WTC11 (cell line): ENCODE measurements at regions not wholly inside any gene's neighbourhood (a gene's known extent, or its start where the extent isn't known, plus 50 kb on each side); places are given as distances from the start of the nearest gene placed in this dataset.

Experiments used
- ATAC-seq: fragments of 200-7000 bp; cut with Tn5 transposase; 2 replicates; pipeline ENCODE4 v1.10.0; 2021; ENCODE audit warnings: mild to moderate bottlenecking, moderate library complexity
- CTCF ChIA-PET: fragments of 300-600 bp; sonication (Branson Sonifier 250); formaldehyde crosslinking; loops from one replicate; lab custom pipeline; 2021; ENCODE audit warnings: antibody characterized with exemption; lab: Charles Lee
- POLR2A ChIA-PET: fragments of 350-600 bp; sonication (Branson Sonifier 250); formaldehyde crosslinking; loops from one replicate; lab custom pipeline; 2021; ENCODE audit warnings: antibody characterized with exemption; lab: Charles Lee
- DNase-seq: peaks from one replicate; pipeline ENCODE4 v3.0.0; 2021; ENCODE audit warnings: low spot score
- H3K27ac Mint-ChIP-seq: 2 replicates; pipeline ENCODE4 v1.8.0; 2021; ENCODE audit warnings: mixed read lengths
- H3K27me3 Mint-ChIP-seq: 2 replicates; pipeline ENCODE4 v1.8.0; 2021; ENCODE audit warnings: low read depth, mild to moderate bottlenecking, moderate library complexity, mixed read lengths
- H3K36me3 Mint-ChIP-seq: 2 replicates; pipeline ENCODE4 v1.8.0; 2021; ENCODE audit warnings: mixed read lengths
- H3K4me1 Mint-ChIP-seq: 2 replicates; pipeline ENCODE4 v1.8.0; 2022; ENCODE audit warnings: mixed read lengths
- H3K4me3 Mint-ChIP-seq: 2 replicates; pipeline ENCODE4 v1.8.0; 2021; ENCODE audit warnings: mild to moderate bottlenecking, moderate library complexity, mixed read lengths
- H3K9me3 Mint-ChIP-seq: 2 replicates; pipeline ENCODE4 v1.8.0; 2021; ENCODE audit warnings: mixed read lengths
- CREB1 ChIP-seq: sonication (generic); formaldehyde crosslinking; IDR thresholded peaks from 2 replicates; pipeline ENCODE4 v1.8.0; 2023; ENCODE audit warnings: mild to moderate bottlenecking, missing genetic modification reagents
- CREM ChIP-seq: sonication (generic); formaldehyde crosslinking; IDR thresholded peaks from 2 replicates; pipeline ENCODE4 v1.8.1; 2022; ENCODE audit warnings: mild to moderate bottlenecking, missing genetic modification reagents, moderate library complexity
- FOXK1 ChIP-seq: sonication (generic); formaldehyde crosslinking; IDR thresholded peaks from 2 replicates; pipeline ENCODE4 v1.8.0; 2022; ENCODE audit warnings: mild to moderate bottlenecking, moderate library complexity, missing genetic modification reagents
- KAT7 ChIP-seq: sonication (generic); formaldehyde crosslinking; IDR thresholded peaks from 2 replicates; pipeline ENCODE4 v1.8.1; 2023; ENCODE audit warnings: missing genetic modification reagents, mild to moderate bottlenecking, borderline replicate concordance
- SMAD4 ChIP-seq: sonication (generic); formaldehyde crosslinking; IDR thresholded peaks from 2 replicates; pipeline ENCODE4 v1.8.0; 2022; ENCODE audit warnings: mild to moderate bottlenecking, missing genetic modification reagents
- SOX15 ChIP-seq: fragments of 250-450 bp; sonication (Bioruptor Pico); IDR thresholded peaks from 2 replicates; pipeline ENCODE4 v1.9.0; 2021; ENCODE audit warnings: mild to moderate bottlenecking
- TEAD1 ChIP-seq: sonication (generic); formaldehyde crosslinking; IDR thresholded peaks from 2 replicates; pipeline ENCODE4 v1.8.0; 2022; ENCODE audit warnings: mild to moderate bottlenecking, missing genetic modification reagents
- TEAD4 ChIP-seq: sonication (generic); formaldehyde crosslinking; IDR thresholded peaks from 2 replicates; pipeline ENCODE4 v1.8.0; 2022; ENCODE audit warnings: mild to moderate bottlenecking, missing genetic modification reagents
- TP53 ChIP-seq: sonication (generic); formaldehyde crosslinking; IDR thresholded peaks from 2 replicates; pipeline ENCODE4 v1.8.1; 2023; ENCODE audit warnings: mild to moderate bottlenecking, missing genetic modification reagents
- ZBTB21 ChIP-seq: sonication (generic); formaldehyde crosslinking; IDR thresholded peaks from 2 replicates; pipeline ENCODE4 v1.8.1; 2023; ENCODE audit warnings: mild to moderate bottlenecking, missing genetic modification reagents, borderline replicate concordance
- ZNF416 ChIP-seq: fragments of 250-450 bp; sonication (Bioruptor Pico); IDR thresholded peaks from 2 replicates; pipeline ENCODE4 v1.9.0; 2021; ENCODE audit warnings: mild to moderate bottlenecking, inconsistent platforms
- TF ChIP-seq, protein P1 (sequence below): fragments of 250-450 bp; sonication (Bioruptor Pico); IDR thresholded peaks from 2 replicates; pipeline ENCODE4 v1.9.0; 2021; ENCODE audit warnings: mild to moderate bottlenecking, borderline replicate concordance
- TF ChIP-seq, protein P2 (sequence below): sonication (generic); formaldehyde crosslinking; IDR thresholded peaks from 2 replicates; pipeline ENCODE4 v1.8.1; 2023; ENCODE audit warnings: mild to moderate bottlenecking, missing genetic modification reagents
- TF ChIP-seq, protein P3 (sequence below): sonication (generic); formaldehyde crosslinking; IDR thresholded peaks from 2 replicates; pipeline ENCODE4 v1.8.1; 2023; ENCODE audit warnings: mild to moderate bottlenecking, missing genetic modification reagents
- TF ChIP-seq, protein P4 (sequence below): sonication (generic); formaldehyde crosslinking; IDR thresholded peaks from 2 replicates; pipeline ENCODE4 v1.8.1; 2023; ENCODE audit warnings: mild to moderate bottlenecking, missing genetic modification reagents, moderate library complexity
- TF ChIP-seq, protein P5 (sequence below): fragments of 250-450 bp; sonication (Bioruptor Pico); IDR thresholded peaks from 2 replicates; pipeline ENCODE4 v1.9.0; 2021; ENCODE audit warnings: moderate library complexity, mild to moderate bottlenecking, inconsistent platforms, borderline replicate concordance

DNA sequence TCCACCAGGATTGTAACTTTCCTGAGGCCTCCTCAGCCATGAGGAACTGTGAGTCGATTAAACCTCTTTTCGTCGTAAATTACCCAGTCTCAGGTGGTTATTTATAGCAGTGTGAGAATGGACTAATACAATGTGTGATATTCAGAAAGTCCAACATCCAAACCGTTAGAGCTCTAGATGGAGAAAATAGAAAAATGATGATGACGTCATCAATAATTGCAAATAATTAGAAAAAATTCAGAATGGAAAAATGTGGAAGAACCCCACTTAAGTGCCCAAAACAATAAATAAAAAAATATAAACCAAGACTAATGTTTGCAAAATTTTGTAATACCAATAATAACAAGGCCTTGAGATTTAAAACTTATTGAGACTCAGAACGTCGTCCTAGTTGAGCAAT, 103.0 kb upstream of the PLPPR5 start:
- H3K4me1 Mint-ChIP-seq: peaks cover 9% of the 10 kb centered on the region
- no peak overlapping the region for H3K27ac Mint-ChIP-seq
- POLR2A ChIA-PET: no interaction called here
- H3K36me3 Mint-ChIP-seq: no peaks in the 10 kb centered on the region
- H3K27me3 Mint-ChIP-seq: no peaks in the 10 kb centered on the region
- H3K9me3 Mint-ChIP-seq: no peaks in the 10 kb centered on the region
- TF ChIP-seq SMAD4 (no peak), TP53 (CRISPR knock-in tag) (no peak)
- CTCF ChIA-PET: no interaction called here
- no peak for DNase-seq
- ATAC-seq: no peak
- H3K4me3 Mint-ChIP-seq: no peak overlapping the region

DNA sequence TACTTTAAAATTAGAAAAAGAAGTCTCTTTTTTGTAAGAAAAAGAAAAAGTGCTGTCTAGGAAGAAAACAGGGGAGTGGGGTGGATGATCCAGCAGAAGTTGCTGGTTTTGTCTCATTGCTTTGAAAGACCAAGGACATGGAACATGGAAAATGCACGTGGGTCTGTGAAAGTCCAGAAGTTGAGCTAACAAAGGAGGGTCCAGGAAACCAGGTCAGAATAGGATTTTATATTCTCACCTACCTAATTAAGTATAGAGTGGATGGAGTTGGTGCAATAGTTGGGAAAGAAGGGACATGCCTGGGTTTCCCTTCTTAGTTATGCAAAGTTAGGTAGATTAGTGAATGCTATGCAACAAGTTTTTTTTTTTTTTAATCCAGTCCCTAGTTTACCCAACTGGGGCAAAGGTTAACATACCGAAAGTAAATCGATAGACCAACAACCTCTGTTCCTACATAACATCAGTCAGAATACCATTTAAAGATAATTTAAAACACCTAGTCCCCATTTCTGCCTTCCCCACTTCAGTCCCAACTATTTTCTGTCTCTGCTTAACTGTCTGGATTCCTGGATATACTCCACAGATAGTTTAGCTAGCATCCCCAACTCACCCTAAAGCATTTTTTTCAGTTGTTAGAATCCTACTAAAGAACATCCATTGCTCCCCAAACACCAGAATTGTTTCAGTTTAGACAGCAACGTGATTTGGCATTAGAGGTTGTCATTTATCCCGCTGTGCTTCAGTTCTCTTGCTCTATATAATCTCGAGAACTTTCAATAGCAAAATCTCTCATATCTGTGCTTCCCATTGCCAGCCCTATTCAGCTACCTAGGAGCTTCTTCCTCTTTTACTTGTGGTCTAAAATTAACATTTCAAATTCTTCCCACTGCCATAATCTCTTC, 105.7 kb upstream of the PLPPR5 start:
- Mint-ChIP-seq H3K27me3 (no peaks in the 10 kb centered on the region), H3K9me3 (no peaks in the 10 kb centered on the region), H3K4me3 (no peak overlapping the region), H3K4me1 (peaks cover 9% of the 10 kb centered on the region), H3K27ac (peak overlapping the region; percentile 5; the same call in 1 of the 2 replicates), H3K36me3 (no peaks in the 10 kb centered on the region)
- CTCF ChIA-PET: no interaction called here
- no peak for TF ChIP-seq KAT7 (CRISPR knock-in tag)
- TF ChIP-seq, protein P1, sequence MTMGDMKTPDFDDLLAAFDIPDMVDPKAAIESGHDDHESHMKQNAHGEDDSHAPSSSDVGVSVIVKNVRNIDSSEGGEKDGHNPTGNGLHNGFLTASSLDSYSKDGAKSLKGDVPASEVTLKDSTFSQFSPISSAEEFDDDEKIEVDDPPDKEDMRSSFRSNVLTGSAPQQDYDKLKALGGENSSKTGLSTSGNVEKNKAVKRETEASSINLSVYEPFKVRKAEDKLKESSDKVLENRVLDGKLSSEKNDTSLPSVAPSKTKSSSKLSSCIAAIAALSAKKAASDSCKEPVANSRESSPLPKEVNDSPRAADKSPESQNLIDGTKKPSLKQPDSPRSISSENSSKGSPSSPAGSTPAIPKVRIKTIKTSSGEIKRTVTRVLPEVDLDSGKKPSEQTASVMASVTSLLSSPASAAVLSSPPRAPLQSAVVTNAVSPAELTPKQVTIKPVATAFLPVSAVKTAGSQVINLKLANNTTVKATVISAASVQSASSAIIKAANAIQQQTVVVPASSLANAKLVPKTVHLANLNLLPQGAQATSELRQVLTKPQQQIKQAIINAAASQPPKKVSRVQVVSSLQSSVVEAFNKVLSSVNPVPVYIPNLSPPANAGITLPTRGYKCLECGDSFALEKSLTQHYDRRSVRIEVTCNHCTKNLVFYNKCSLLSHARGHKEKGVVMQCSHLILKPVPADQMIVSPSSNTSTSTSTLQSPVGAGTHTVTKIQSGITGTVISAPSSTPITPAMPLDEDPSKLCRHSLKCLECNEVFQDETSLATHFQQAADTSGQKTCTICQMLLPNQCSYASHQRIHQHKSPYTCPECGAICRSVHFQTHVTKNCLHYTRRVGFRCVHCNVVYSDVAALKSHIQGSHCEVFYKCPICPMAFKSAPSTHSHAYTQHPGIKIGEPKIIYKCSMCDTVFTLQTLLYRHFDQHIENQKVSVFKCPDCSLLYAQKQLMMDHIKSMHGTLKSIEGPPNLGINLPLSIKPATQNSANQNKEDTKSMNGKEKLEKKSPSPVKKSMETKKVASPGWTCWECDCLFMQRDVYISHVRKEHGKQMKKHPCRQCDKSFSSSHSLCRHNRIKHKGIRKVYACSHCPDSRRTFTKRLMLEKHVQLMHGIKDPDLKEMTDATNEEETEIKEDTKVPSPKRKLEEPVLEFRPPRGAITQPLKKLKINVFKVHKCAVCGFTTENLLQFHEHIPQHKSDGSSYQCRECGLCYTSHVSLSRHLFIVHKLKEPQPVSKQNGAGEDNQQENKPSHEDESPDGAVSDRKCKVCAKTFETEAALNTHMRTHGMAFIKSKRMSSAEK (CRISPR knock-in tag): no peak
- no peak for TF ChIP-seq SOX15 (CRISPR knock-in tag)
- TF ChIP-seq, protein P2, sequence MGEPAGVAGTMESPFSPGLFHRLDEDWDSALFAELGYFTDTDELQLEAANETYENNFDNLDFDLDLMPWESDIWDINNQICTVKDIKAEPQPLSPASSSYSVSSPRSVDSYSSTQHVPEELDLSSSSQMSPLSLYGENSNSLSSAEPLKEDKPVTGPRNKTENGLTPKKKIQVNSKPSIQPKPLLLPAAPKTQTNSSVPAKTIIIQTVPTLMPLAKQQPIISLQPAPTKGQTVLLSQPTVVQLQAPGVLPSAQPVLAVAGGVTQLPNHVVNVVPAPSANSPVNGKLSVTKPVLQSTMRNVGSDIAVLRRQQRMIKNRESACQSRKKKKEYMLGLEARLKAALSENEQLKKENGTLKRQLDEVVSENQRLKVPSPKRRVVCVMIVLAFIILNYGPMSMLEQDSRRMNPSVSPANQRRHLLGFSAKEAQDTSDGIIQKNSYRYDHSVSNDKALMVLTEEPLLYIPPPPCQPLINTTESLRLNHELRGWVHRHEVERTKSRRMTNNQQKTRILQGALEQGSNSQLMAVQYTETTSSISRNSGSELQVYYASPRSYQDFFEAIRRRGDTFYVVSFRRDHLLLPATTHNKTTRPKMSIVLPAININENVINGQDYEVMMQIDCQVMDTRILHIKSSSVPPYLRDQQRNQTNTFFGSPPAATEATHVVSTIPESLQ: no peak
- no peak for TF ChIP-seq CREM
- no peak for TF ChIP-seq ZBTB21 (CRISPR knock-in tag)
- TF ChIP-seq, protein P3, sequence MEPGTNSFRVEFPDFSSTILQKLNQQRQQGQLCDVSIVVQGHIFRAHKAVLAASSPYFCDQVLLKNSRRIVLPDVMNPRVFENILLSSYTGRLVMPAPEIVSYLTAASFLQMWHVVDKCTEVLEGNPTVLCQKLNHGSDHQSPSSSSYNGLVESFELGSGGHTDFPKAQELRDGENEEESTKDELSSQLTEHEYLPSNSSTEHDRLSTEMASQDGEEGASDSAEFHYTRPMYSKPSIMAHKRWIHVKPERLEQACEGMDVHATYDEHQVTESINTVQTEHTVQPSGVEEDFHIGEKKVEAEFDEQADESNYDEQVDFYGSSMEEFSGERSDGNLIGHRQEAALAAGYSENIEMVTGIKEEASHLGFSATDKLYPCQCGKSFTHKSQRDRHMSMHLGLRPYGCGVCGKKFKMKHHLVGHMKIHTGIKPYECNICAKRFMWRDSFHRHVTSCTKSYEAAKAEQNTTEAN (CRISPR knock-in tag): no peak
- no peak for TF ChIP-seq ZNF416 (CRISPR knock-in tag)
- no peak for TF ChIP-seq TEAD4 (CRISPR knock-in tag)
- no peak for TF ChIP-seq FOXK1 (CRISPR knock-in tag)
- no peak for TF ChIP-seq CREB1 (CRISPR knock-in tag)
- TF ChIP-seq TEAD1: no peak
- TF ChIP-seq, protein P4, sequence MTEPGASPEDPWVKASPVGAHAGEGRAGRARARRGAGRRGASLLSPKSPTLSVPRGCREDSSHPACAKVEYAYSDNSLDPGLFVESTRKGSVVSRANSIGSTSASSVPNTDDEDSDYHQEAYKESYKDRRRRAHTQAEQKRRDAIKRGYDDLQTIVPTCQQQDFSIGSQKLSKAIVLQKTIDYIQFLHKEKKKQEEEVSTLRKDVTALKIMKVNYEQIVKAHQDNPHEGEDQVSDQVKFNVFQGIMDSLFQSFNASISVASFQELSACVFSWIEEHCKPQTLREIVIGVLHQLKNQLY (CRISPR knock-in tag): no peak
- TF ChIP-seq, protein P5, sequence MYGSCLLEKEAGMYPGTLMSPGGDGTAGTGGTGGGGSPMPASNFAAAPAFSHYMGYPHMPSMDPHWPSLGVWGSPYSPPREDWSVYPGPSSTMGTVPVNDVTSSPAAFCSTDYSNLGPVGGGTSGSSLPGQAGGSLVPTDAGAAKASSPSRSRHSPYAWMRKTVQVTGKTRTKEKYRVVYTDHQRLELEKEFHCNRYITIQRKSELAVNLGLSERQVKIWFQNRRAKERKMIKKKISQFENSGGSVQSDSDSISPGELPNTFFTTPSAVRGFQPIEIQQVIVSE: no peak
- ATAC-seq: no peak
- no peak for DNase-seq
- POLR2A ChIA-PET: no interaction called here
